ENCODE measurements at regions not wholly inside any gene's neighbourhood (a gene's known extent, or its start where the extent isn't known, plus 50 kb on each side); places are given as distances from the start of the nearest gene placed in this dataset.

DNA sequence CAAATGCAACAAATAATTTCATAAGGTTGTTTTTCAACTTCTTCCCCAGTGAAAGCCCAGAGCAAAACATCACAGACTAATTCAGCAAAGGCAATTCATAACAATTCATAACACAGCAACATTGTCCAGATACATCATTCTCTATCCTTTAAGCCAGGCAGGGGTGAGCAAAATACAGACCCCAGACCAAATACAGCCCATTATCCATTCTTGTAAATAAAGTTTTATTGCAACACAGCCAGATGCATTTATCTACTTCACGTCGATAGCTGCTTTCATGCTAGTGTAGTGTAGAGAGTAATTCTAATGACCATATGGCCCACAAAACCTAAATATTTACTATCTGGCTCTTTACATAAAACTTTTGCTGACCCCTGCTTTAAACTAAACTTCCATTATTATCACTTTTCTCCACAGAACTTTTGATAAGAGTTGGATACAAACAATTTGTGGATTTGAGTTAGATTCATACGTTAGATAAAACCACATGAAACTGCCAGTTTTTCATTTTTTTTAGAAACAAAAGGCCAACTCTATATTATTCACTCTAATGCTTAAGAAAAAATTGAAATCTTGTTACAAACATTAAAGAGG lies 174.4 kb downstream of the DUSP6 start:
- H3K27ac ChIP-seq: no peak overlapping the region
- DNase-seq: no peak
- H3K36me3 ChIP-seq: no peaks in the 10 kb centered on the region
- intact Hi-C loops (cut with DNase I): loop anchor here in 1 of 4 donors (5.0 kb wide), 1 partner anchor 149 kb away; no protein-coding TSS in a partner anchor
- no peak for TF ChIP-seq EP300 (IDR thresholded peaks at IDR 0.05)
- TF ChIP-seq, protein P1, sequence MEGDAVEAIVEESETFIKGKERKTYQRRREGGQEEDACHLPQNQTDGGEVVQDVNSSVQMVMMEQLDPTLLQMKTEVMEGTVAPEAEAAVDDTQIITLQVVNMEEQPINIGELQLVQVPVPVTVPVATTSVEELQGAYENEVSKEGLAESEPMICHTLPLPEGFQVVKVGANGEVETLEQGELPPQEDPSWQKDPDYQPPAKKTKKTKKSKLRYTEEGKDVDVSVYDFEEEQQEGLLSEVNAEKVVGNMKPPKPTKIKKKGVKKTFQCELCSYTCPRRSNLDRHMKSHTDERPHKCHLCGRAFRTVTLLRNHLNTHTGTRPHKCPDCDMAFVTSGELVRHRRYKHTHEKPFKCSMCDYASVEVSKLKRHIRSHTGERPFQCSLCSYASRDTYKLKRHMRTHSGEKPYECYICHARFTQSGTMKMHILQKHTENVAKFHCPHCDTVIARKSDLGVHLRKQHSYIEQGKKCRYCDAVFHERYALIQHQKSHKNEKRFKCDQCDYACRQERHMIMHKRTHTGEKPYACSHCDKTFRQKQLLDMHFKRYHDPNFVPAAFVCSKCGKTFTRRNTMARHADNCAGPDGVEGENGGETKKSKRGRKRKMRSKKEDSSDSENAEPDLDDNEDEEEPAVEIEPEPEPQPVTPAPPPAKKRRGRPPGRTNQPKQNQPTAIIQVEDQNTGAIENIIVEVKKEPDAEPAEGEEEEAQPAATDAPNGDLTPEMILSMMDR (IDR thresholded peaks at IDR 0.05): no peak
- no peak for TF ChIP-seq POLR2A (IDR thresholded peaks at IDR 0.05)
- H3K4me1 ChIP-seq (ENCODE audit: insufficient read depth): no peaks in the 10 kb centered on the region
- 67 to 79% (median 68%) methylated on average over 3 of the region's 3 CpGs for WGBS, 3 donors
- no peak overlapping the region for H3K4me3 ChIP-seq
- no peaks in the 10 kb centered on the region for H3K27me3 ChIP-seq
- no peaks in the 10 kb centered on the region for H3K9me3 ChIP-seq

DNA sequence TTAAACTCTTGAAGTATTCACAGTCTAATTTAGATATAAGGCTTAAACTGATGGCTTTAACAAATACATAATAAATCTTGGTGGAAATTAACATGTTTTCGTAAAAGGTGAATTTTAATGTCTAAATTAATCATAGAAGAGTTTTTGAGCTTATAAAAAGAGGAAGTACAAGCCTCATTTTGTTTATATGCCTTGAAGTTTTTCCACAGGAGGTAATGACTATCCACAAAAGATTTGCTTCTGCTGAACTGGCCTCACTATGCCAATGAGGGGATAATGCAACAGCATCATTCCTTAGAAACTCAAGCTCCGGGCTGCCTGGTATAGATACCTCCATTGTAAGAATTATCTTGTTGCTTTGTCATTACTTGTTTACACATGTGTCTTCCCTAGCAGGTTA lies 175.6 kb downstream of the DUSP6 start:
- no peak for DNase-seq
- 79 to 89% (median 88%) methylated on average over 2 of the region's 2 CpGs for WGBS, 3 donors
- Histone ChIP-seq H3K27me3 (no peaks in the 10 kb centered on the region), H3K4me3 (no peak overlapping the region), H3K36me3 (no peaks in the 10 kb centered on the region), H3K9me3 (no peaks in the 10 kb centered on the region), H3K4me1 (ENCODE audit: insufficient read depth) (no peaks in the 10 kb centered on the region), H3K27ac (no peak overlapping the region)
- intact Hi-C loops (cut with DNase I): loop anchor here in 1 of 4 donors (5.0 kb wide), 1 partner anchor 151 kb away; no protein-coding TSS in a partner anchor
- TF ChIP-seq EP300 (IDR thresholded peaks at IDR 0.05) (no peak), POLR2A (IDR thresholded peaks at IDR 0.05) (no peak)
- TF ChIP-seq, protein P1 (IDR thresholded peaks at IDR 0.05): no peak

DNA sequence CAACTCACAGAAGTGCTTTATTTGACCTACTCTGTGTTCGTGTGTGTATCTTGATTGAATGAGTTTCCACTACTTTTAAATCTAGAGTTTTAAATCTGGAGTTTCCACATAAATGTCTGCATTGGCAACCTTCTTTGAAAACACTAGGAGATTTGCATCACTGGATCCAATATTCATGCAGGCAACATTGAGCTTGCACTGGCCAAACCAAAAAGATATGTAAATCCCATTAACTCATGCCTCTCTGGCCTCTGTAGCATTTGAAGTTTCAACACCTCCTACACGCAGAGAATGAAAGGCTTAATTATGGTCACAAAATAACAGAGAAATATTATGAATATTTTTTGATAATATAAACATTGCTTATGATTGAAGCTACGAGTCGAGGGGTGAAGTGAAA lies 178.6 kb downstream of the DUSP6 start:
- Histone ChIP-seq H3K4me3 (no peak overlapping the region), H3K9me3 (no peaks in the 10 kb centered on the region), H3K4me1 (ENCODE audit: insufficient read depth) (no peaks in the 10 kb centered on the region), H3K36me3 (no peaks in the 10 kb centered on the region), H3K27ac (no peak overlapping the region), H3K27me3 (no peaks in the 10 kb centered on the region)
- WGBS, 3 donors: 80 to 83% (median 82%) methylated on average over 4 of the region's 4 CpGs
- DNase-seq: no peak
- TF ChIP-seq, protein P1 (IDR thresholded peaks at IDR 0.05): no peak
- TF ChIP-seq EP300 (IDR thresholded peaks at IDR 0.05) (no peak), POLR2A (IDR thresholded peaks at IDR 0.05) (no peak)
- intact Hi-C loops (cut with DNase I): no loop called here

DNA sequence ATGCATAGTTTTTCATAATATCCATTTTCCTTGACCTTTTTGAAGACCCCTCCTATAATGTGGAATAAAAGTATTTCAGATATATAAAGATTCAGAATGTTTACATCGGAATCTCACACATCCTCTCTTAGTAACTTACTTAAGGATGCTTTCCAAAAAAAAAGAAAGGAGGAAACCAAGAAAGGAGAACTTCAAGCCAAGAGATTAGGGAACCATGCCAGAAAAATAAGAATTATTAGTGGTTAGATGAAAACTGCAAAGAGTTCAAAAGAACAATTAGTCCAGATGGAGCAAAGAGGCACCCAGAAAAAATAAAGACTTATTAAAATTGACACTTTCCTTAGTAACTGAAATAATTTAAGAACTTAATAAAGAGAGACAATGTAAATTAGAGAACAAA lies 179.2 kb downstream of the DUSP6 start:
- no peak overlapping the region for H3K27ac ChIP-seq
- no peak for TF ChIP-seq EP300 (IDR thresholded peaks at IDR 0.05)
- no peak for TF ChIP-seq POLR2A (IDR thresholded peaks at IDR 0.05)
- TF ChIP-seq, protein P1 (IDR thresholded peaks at IDR 0.05): no peak
- H3K4me1 ChIP-seq (ENCODE audit: insufficient read depth): no peaks in the 10 kb centered on the region
- no peak for DNase-seq
- no peaks in the 10 kb centered on the region for H3K9me3 ChIP-seq
- no peaks in the 10 kb centered on the region for H3K27me3 ChIP-seq
- no peak overlapping the region for H3K4me3 ChIP-seq
- intact Hi-C loops (cut with DNase I): no loop called here
- 8 to 17% (median 10%) methylated on average over 1 of the region's 1 CpG for WGBS, 3 donors
- H3K36me3 ChIP-seq: no peaks in the 10 kb centered on the region

Data from ovary (tissue), 7 donors.